ENCODE measurements at regions not wholly inside any gene's neighbourhood (a gene's known extent, or its start where the extent isn't known, plus 50 kb on each side); places are given as distances from the start of the nearest gene placed in this dataset.

DNA sequence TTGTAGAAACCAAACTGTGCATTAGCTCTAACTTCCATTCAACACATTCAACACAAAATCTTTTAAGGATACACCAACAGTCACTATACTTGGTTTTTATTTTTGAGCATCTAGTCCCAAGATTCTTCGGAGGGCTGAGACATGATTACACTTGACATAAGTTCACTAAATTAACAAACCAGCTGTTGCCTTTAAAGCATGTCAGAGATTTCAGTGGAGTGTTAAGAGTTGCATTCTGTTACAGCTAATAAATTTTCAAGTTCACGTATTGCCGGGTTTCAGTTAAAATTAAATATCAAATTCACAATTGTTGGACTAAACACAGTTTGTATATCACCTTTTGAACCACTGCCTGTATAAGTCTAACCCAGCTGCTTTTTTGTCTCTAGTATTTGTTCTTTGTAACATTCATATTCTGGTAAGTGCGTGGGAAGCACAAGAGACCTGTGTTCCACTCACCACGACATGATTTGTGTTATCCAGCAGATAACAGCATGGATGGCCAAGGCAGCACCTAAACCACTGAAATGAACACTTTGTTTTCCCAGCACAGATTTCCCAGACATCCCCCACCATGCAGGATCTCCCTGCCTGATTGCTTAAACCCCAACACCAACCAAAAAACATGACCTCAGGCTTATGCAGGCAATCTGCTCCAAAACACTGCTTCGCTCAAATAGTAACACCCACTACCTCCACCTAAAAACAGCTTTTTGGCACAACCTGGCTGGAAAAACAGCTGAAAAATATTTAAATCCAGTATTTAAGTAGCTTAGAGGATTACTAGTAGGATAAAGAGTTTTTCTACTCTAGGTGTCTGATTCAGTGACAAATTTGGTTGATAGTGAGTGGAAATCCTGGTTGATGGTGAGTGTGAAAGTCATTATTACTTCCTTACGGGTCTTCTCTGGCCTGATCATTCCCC lies 286.5 kb upstream of the NT5E start:
- Histone ChIP-seq H4K20me1 (ENCODE audit: low read depth, low read length) (no peaks in the 10 kb centered on the region), H3F3A (ENCODE audit: insufficient read depth) (no peaks in the 10 kb centered on the region), H3K9ac (ENCODE audit: low read length) (no peak overlapping the region), H3K9me3 (ENCODE audit: insufficient read depth, low read length) (no peaks in the 10 kb centered on the region), H3K27me3 (ENCODE audit: low read length) (no peaks in the 10 kb centered on the region), H3K9me2 (replicated peaks; ENCODE audit: insufficient read depth, low read length) (no peaks in the 10 kb centered on the region), H3K4me3 (ENCODE audit: insufficient read depth, low read length, poor library complexity, severe bottlenecking) (no peak overlapping the region), H3K36me3 (ENCODE audit: low read length) (no peaks in the 10 kb centered on the region), H3K27ac (ENCODE audit: low read depth, low read length) (no peak overlapping the region), H3K79me2 (ENCODE audit: insufficient read depth, low read length) (no peaks in the 10 kb centered on the region), H3K4me2 (ENCODE audit: low read depth, low read length, poor library complexity, severe bottlenecking) (no peak overlapping the region), H2AFZ (ENCODE audit: low read depth, low read length, severe bottlenecking) (no peak overlapping the region)
- TF ChIP-seq, protein P1, sequence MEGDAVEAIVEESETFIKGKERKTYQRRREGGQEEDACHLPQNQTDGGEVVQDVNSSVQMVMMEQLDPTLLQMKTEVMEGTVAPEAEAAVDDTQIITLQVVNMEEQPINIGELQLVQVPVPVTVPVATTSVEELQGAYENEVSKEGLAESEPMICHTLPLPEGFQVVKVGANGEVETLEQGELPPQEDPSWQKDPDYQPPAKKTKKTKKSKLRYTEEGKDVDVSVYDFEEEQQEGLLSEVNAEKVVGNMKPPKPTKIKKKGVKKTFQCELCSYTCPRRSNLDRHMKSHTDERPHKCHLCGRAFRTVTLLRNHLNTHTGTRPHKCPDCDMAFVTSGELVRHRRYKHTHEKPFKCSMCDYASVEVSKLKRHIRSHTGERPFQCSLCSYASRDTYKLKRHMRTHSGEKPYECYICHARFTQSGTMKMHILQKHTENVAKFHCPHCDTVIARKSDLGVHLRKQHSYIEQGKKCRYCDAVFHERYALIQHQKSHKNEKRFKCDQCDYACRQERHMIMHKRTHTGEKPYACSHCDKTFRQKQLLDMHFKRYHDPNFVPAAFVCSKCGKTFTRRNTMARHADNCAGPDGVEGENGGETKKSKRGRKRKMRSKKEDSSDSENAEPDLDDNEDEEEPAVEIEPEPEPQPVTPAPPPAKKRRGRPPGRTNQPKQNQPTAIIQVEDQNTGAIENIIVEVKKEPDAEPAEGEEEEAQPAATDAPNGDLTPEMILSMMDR (IDR thresholded peaks at IDR 0.05; ENCODE audit: insufficient read depth, low read length, poor library complexity, severe bottlenecking): no peak
- TF ChIP-seq EZH2phosphoT487 (conservative IDR thresholded peaks at IDR 0.05; ENCODE audit: low read length): no peak

DNA sequence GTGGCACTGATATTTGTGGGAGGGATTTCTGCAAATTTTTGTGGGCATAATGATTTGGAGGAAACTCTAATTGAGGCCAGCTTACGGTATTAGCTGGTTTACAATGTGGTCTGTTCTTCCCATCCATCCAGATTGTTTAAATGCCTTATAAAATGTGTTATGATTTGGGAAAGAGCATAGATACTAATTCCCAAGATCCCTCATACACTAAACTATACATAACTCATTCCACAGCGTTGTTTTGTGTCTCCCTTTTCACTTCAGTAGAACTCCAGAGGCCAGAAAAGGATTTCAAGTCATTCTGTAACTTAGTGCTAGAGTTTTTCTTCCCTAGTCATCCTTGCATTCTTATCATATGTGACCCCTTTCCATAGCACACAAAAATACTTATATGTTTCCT lies 292.6 kb upstream of the NT5E start:
- H3K9ac ChIP-seq (ENCODE audit: low read length): no peak overlapping the region
- H3K9me3 ChIP-seq (ENCODE audit: insufficient read depth, low read length): no peaks in the 10 kb centered on the region

DNA sequence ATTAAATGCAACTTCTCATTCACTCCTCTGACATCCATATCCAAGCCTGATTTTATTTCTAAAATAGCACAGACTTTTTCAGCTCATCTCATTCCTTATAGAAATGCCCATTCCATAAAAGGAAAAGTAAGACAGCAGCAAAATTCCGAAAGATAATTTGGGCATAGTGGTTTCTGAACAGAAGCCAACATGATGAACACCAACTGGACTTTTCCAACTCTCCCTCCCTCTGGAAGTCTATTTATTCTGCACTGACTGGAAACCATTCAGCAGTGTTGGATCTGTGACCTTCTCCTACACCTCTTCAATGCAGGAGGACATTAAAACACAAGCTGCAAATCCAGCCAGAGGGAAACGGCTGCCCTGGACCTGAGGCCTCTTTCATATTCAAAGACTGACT lies 306.2 kb upstream of the NT5E start:
- Histone ChIP-seq H3K4me3 (ENCODE audit: insufficient read depth, low read length, poor library complexity, severe bottlenecking) (no peak overlapping the region), H4K20me1 (ENCODE audit: low read depth, low read length) (no peaks in the 10 kb centered on the region), H3K9me2 (replicated peaks; ENCODE audit: insufficient read depth, low read length) (no peaks in the 10 kb centered on the region), H3K36me3 (ENCODE audit: low read length) (no peaks in the 10 kb centered on the region), H3K9me3 (ENCODE audit: insufficient read depth, low read length) (no peaks in the 10 kb centered on the region), H3K79me2 (ENCODE audit: insufficient read depth, low read length) (no peaks in the 10 kb centered on the region), H2AFZ (ENCODE audit: low read depth, low read length, severe bottlenecking) (no peak overlapping the region), H3K27me3 (ENCODE audit: low read length) (no peaks in the 10 kb centered on the region), H3K4me2 (ENCODE audit: low read depth, low read length, poor library complexity, severe bottlenecking) (no peak overlapping the region), H3F3A (ENCODE audit: insufficient read depth) (no peaks in the 10 kb centered on the region), H3K9ac (ENCODE audit: low read length) (no peak overlapping the region), H3K27ac (ENCODE audit: low read depth, low read length) (no peak overlapping the region)
- TF ChIP-seq, protein P1 (IDR thresholded peaks at IDR 0.05; ENCODE audit: insufficient read depth, low read length, poor library complexity, severe bottlenecking): no peak
- no peak for TF ChIP-seq EZH2phosphoT487 (conservative IDR thresholded peaks at IDR 0.05; ENCODE audit: low read length)

More for the DNA sequence above, 292.6 kb upstream of the NT5E start:
- Histone ChIP-seq H3F3A (ENCODE audit: insufficient read depth) (no peaks in the 10 kb centered on the region), H2AFZ (ENCODE audit: low read depth, low read length, severe bottlenecking) (no peak overlapping the region), H3K4me3 (ENCODE audit: insufficient read depth, low read length, poor library complexity, severe bottlenecking) (no peak overlapping the region), H3K27me3 (ENCODE audit: low read length) (no peaks in the 10 kb centered on the region), H3K36me3 (ENCODE audit: low read length) (no peaks in the 10 kb centered on the region), H3K9me2 (replicated peaks; ENCODE audit: insufficient read depth, low read length) (no peaks in the 10 kb centered on the region), H3K27ac (ENCODE audit: low read depth, low read length) (no peak overlapping the region), H4K20me1 (ENCODE audit: low read depth, low read length) (no peaks in the 10 kb centered on the region), H3K79me2 (ENCODE audit: insufficient read depth, low read length) (no peaks in the 10 kb centered on the region), H3K4me2 (ENCODE audit: low read depth, low read length, poor library complexity, severe bottlenecking) (no peak overlapping the region)
- TF ChIP-seq, protein P1 (IDR thresholded peaks at IDR 0.05; ENCODE audit: insufficient read depth, low read length, poor library complexity, severe bottlenecking): no peak
- no peak for TF ChIP-seq EZH2phosphoT487 (conservative IDR thresholded peaks at IDR 0.05; ENCODE audit: low read length)
